ENCODE measurements at regions not wholly inside any gene's neighbourhood (a gene's known extent, or its start where the extent isn't known, plus 50 kb on each side); places are given as distances from the start of the nearest gene placed in this dataset.
"Not testable (repeated sequence)": the region's sequence is repeated elsewhere in the genome, so short reads cannot be mapped to it uniquely, and the experiment has no call there.

- DNase-seq (no peak), ATAC-seq (no peak)
- H3K27me3 Mint-ChIP-seq: no peaks in the 10 kb centered on the region
- no peak overlapping the region for H3K27ac Mint-ChIP-seq
- H3K4me3 Mint-ChIP-seq: no peak overlapping the region
- H3K9me3 Mint-ChIP-seq (ENCODE audit: low read depth): peaks cover 9% of the 10 kb centered on the region
- no peaks in the 10 kb centered on the region for H3K36me3 Mint-ChIP-seq
- CTCF ChIA-PET: no interaction called here
- H3K4me1 Mint-ChIP-seq: no peaks in the 10 kb centered on the region
Observed at GRCh38 chr1:190808035-190808434, 330.4 kb upstream of the BRINP3 start.

- Mint-ChIP-seq H3K4me1 (no peaks in the 10 kb centered on the region), H3K9me3 (ENCODE audit: low read depth) (peaks cover 9% of the 10 kb centered on the region), H3K27ac (no peak overlapping the region), H3K27me3 (no peaks in the 10 kb centered on the region), H3K4me3 (no peak overlapping the region), H3K36me3 (no peaks in the 10 kb centered on the region)
- CTCF ChIA-PET: no interaction called here
- ATAC-seq (no peak), DNase-seq (no peak)
Observed at GRCh38 chr1:190809312-190809711, 331.6 kb upstream of the BRINP3 start.

GRCh38 chr1:190812996-190813395 is 335.3 kb upstream of the BRINP3 start:
- ATAC-seq: no peak
- no peaks in the 10 kb centered on the region for H3K27me3 Mint-ChIP-seq
- H3K27ac Mint-ChIP-seq: no peak overlapping the region
- CTCF ChIA-PET: no interaction called here
- H3K36me3 Mint-ChIP-seq: no peaks in the 10 kb centered on the region
- H3K4me3 Mint-ChIP-seq: no peak overlapping the region
- DNase-seq: no peak
- H3K4me1 Mint-ChIP-seq: no peaks in the 10 kb centered on the region
- H3K9me3 Mint-ChIP-seq (ENCODE audit: low read depth): peaks cover 13% of the 10 kb centered on the region

- Mint-ChIP-seq H3K27me3 (no peaks in the 10 kb centered on the region), H3K4me3 (no peak overlapping the region), H3K27ac (no peak overlapping the region), H3K36me3 (no peaks in the 10 kb centered on the region), H3K4me1 (no peaks in the 10 kb centered on the region), H3K9me3 (ENCODE audit: low read depth) (peaks cover 11% of the 10 kb centered on the region)
- CTCF ChIA-PET: no interaction called here
- ATAC-seq (no peak), DNase-seq (no peak)
Observed at GRCh38 chr1:190832511-190832910, 354.8 kb upstream of the BRINP3 start.

- no peaks in the 10 kb centered on the region for H3K36me3 Mint-ChIP-seq
- peaks cover 12% of the 10 kb centered on the region for H3K9me3 Mint-ChIP-seq (ENCODE audit: low read depth)
- CTCF ChIA-PET: no interaction called here
- DNase-seq (no peak), ATAC-seq (no peak)
- H3K27me3 Mint-ChIP-seq: no peaks in the 10 kb centered on the region
- no peak overlapping the region for H3K4me3 Mint-ChIP-seq
- no peak overlapping the region for H3K27ac Mint-ChIP-seq
- no peaks in the 10 kb centered on the region for H3K4me1 Mint-ChIP-seq
Observed at GRCh38 chr1:190835658-190836057, 358.0 kb upstream of the BRINP3 start.

- H3K36me3 Mint-ChIP-seq; H3K9me3 Mint-ChIP-seq (ENCODE audit: low read depth); H3K4me1 Mint-ChIP-seq; H3K27me3 Mint-ChIP-seq; H3K4me3 Mint-ChIP-seq; DNase-seq; H3K27ac Mint-ChIP-seq; ATAC-seq; CTCF ChIA-PET: not testable (repeated sequence)
Observed at GRCh38 chr1:190837200-190837599, 359.5 kb upstream of the BRINP3 start.

GRCh38 chr1:190837888-190838287 is 360.2 kb upstream of the BRINP3 start:
- no peak for DNase-seq
- peaks cover 9% of the 10 kb centered on the region for H3K9me3 Mint-ChIP-seq (ENCODE audit: low read depth)
- ATAC-seq: no peak
- no peaks in the 10 kb centered on the region for H3K36me3 Mint-ChIP-seq
- no peak overlapping the region for H3K4me3 Mint-ChIP-seq
- no peaks in the 10 kb centered on the region for H3K4me1 Mint-ChIP-seq
- no peaks in the 10 kb centered on the region for H3K27me3 Mint-ChIP-seq
- CTCF ChIA-PET: no interaction called here
- H3K27ac Mint-ChIP-seq: no peak overlapping the region

- no peak overlapping the region for H3K4me3 Mint-ChIP-seq
- CTCF ChIA-PET: no interaction called here
- no peaks in the 10 kb centered on the region for H3K4me1 Mint-ChIP-seq
- H3K27me3 Mint-ChIP-seq: no peaks in the 10 kb centered on the region
- no peak overlapping the region for H3K27ac Mint-ChIP-seq
- H3K36me3 Mint-ChIP-seq: no peaks in the 10 kb centered on the region
- DNase-seq: no peak
- H3K9me3 Mint-ChIP-seq (ENCODE audit: low read depth): no peaks in the 10 kb centered on the region
- ATAC-seq: no peak
Observed at GRCh38 chr1:190847166-190847565, 369.5 kb upstream of the BRINP3 start.

- H3K36me3 Mint-ChIP-seq: no peaks in the 10 kb centered on the region
- no peaks in the 10 kb centered on the region for H3K4me1 Mint-ChIP-seq
- no peaks in the 10 kb centered on the region for H3K27me3 Mint-ChIP-seq
- peaks cover 6% of the 10 kb centered on the region for H3K9me3 Mint-ChIP-seq (ENCODE audit: low read depth)
- no peak overlapping the region for H3K27ac Mint-ChIP-seq
- CTCF ChIA-PET: no interaction called here
- DNase-seq (no peak), ATAC-seq (no peak)
- no peak overlapping the region for H3K4me3 Mint-ChIP-seq
Observed at GRCh38 chr1:190849346-190849745, 371.7 kb upstream of the BRINP3 start.

- H3K36me3 Mint-ChIP-seq: no peaks in the 10 kb centered on the region
- no peaks in the 10 kb centered on the region for H3K27me3 Mint-ChIP-seq
Observed at GRCh38 chr1:190852611-190853010, 374.9 kb upstream of the BRINP3 start.

GRCh38 chr1:190858140-190858539 is 380.5 kb upstream of the BRINP3 start:
- DNase-seq (no peak), ATAC-seq (no peak)
- CTCF ChIA-PET: no interaction called here
- peaks cover 12% of the 10 kb centered on the region for H3K9me3 Mint-ChIP-seq (ENCODE audit: low read depth)
- H3K36me3 Mint-ChIP-seq: no peaks in the 10 kb centered on the region
- no peak overlapping the region for H3K4me3 Mint-ChIP-seq
- H3K27ac Mint-ChIP-seq: no peak overlapping the region
- no peaks in the 10 kb centered on the region for H3K4me1 Mint-ChIP-seq
- H3K27me3 Mint-ChIP-seq: no peaks in the 10 kb centered on the region

More at GRCh38 chr1:190852611-190853010, 374.9 kb upstream of the BRINP3 start:
- ATAC-seq (no peak), DNase-seq (no peak)
- H3K4me1 Mint-ChIP-seq: no peaks in the 10 kb centered on the region
- H3K9me3 Mint-ChIP-seq (ENCODE audit: low read depth): peaks cover 8% of the 10 kb centered on the region
- H3K4me3 Mint-ChIP-seq: no peak overlapping the region
- no peak overlapping the region for H3K27ac Mint-ChIP-seq
- CTCF ChIA-PET: no interaction called here

- peaks cover 8% of the 10 kb centered on the region for H3K9me3 Mint-ChIP-seq (ENCODE audit: low read depth)
- no peak overlapping the region for H3K4me3 Mint-ChIP-seq
- no peaks in the 10 kb centered on the region for H3K4me1 Mint-ChIP-seq
- ATAC-seq (no peak), DNase-seq (no peak)
- no peaks in the 10 kb centered on the region for H3K36me3 Mint-ChIP-seq
- no peaks in the 10 kb centered on the region for H3K27me3 Mint-ChIP-seq
- no peak overlapping the region for H3K27ac Mint-ChIP-seq
- CTCF ChIA-PET: no interaction called here
Observed at GRCh38 chr1:190864013-190864641, 386.5 kb upstream of the BRINP3 start.

GRCh38 chr1:190880352-190880751 is 402.7 kb upstream of the BRINP3 start:
- ATAC-seq (no peak), DNase-seq (no peak)
- Mint-ChIP-seq H3K27me3 (no peaks in the 10 kb centered on the region), H3K9me3 (ENCODE audit: low read depth) (peaks cover 5% of the 10 kb centered on the region), H3K4me1 (no peaks in the 10 kb centered on the region), H3K4me3 (no peak overlapping the region), H3K27ac (no peak overlapping the region), H3K36me3 (no peaks in the 10 kb centered on the region)
- CTCF ChIA-PET: no interaction called here

GRCh38 chr1:190881064-190881463 is 403.4 kb upstream of the BRINP3 start:
- Mint-ChIP-seq H3K27me3 (no peaks in the 10 kb centered on the region), H3K27ac (no peak overlapping the region), H3K9me3 (ENCODE audit: low read depth) (peaks cover 7% of the 10 kb centered on the region), H3K4me1 (no peaks in the 10 kb centered on the region), H3K36me3 (no peaks in the 10 kb centered on the region), H3K4me3 (no peak overlapping the region)
- ATAC-seq: no peak
- no peak for DNase-seq
- CTCF ChIA-PET: no interaction called here

GRCh38 chr1:190897233-190897632 is 419.6 kb upstream of the BRINP3 start:
- CTCF ChIA-PET: no interaction called here
- Mint-ChIP-seq H3K9me3 (ENCODE audit: low read depth) (peaks cover 3% of the 10 kb centered on the region), H3K36me3 (no peaks in the 10 kb centered on the region), H3K27ac (no peak overlapping the region), H3K4me1 (no peaks in the 10 kb centered on the region), H3K4me3 (no peak overlapping the region), H3K27me3 (no peaks in the 10 kb centered on the region)
- DNase-seq (no peak), ATAC-seq (no peak)

All from activated CD8-positive, alpha-beta memory T cell treated with anti-CD3 and anti-CD28 coated beads, Interleukin-2, amount 10 ng/mL, durations not matched to agents 7 days and 5 days (primary cell).